Activated B cell treated with CpG ODN at 0.5 μM for 24 hours (primary cell): ENCODE measurements at regions not wholly inside any gene's neighbourhood (a gene's known extent, or its start where the extent isn't known, plus 50 kb on each side); places are given as distances from the start of the nearest gene placed in this dataset.

ENCODE experiments used
- ATAC-seq: fragments of 200-7000 bp; cut with Tn5 transposase; one replicate; pipeline ENCODE4 v1.10.0; 2021; ENCODE audit warnings: low read depth, mild to moderate bottlenecking, moderate library complexity
- CTCF ChIA-PET: fragments of 350-600 bp; sonication (Branson Sonifier 250); formaldehyde crosslinking; loops from one replicate; lab custom pipeline; 2021; ENCODE audit warnings: antibody characterized with exemption; lab: Charles Lee
- POLR2A ChIA-PET: fragments of 350-600 bp; sonication (Branson Sonifier 250); formaldehyde crosslinking; loops from one replicate; lab custom pipeline; 2021; ENCODE audit warnings: antibody characterized with exemption; lab: Charles Lee
- DNase-seq: peaks from one replicate; pipeline ENCODE4 v3.0.0; 2022
- H3K27ac Mint-ChIP-seq: one replicate; pipeline ENCODE4 v1.8.0; 2020; ENCODE audit warnings: mixed read lengths
- H3K27me3 Mint-ChIP-seq: one replicate; pipeline ENCODE4 v1.8.0; 2021; ENCODE audit warnings: mixed read lengths
- H3K36me3 Mint-ChIP-seq: one replicate; pipeline ENCODE4 v1.8.0; 2021; ENCODE audit warnings: low read depth, mixed read lengths
- H3K4me1 Mint-ChIP-seq: one replicate; pipeline ENCODE4 v1.8.0; 2021; ENCODE audit warnings: mixed read lengths
- H3K4me3 Mint-ChIP-seq: one replicate; pipeline ENCODE4 v1.8.0; 2020; ENCODE audit warnings: mild to moderate bottlenecking, mixed read lengths
- H3K9me3 Mint-ChIP-seq: one replicate; pipeline ENCODE4 v1.8.0; 2020; ENCODE audit warnings: mixed read lengths
- CTCF ChIP-seq: fragments of 200-600 bp; IDR thresholded peaks from one replicate; pipeline ENCODE4 v1.8.0; 2022; ENCODE audit warnings: antibody characterized with exemption, mild to moderate bottlenecking
- intact Hi-C: fragments of 100-400 bp; cut with micrococcal nuclease; formaldehyde crosslinking; loops from one replicate; pipeline ENCODE4 v1.15.1; 2024

DNA sequence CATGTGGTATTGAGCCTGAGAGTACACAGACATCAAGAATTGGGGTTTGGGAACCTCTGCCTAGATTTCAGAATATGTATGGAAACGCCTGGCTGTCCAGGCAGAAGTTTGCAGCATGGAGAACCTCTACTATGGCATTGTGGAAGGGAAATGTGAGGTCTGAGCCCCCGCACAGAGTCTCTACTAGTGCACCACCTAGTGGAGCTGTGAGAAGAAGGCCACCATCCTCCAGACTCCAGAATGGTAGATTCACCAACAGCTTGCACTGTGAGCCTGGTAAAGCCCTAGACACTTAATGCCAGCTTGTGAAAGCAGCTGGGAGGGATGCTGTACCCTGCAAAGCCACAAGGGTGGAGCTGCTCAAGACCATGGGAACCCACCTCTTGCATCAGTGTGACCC, 658.2 kb downstream of the HACE1 start:
- CTCF ChIA-PET: no interaction called here
- ATAC-seq: no peak

DNA sequence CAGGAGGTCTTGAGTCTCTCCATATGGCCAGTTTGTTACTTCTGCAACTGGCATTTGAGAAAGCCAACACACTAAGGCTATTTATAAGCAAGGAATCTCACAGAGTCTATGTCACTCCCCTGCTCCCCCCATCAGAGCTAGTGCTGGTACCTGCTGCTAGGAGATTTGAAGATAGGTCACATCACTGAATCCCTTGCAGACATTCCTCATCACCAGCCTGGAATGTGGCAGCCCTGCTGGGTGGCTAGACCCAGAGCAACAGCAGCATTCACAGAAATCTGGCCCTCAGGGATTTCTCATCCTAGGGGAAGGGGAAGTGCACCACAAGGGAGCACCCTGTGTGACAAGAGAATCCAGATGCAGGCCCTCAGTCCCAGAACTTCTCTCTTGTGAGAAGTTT, 672.1 kb downstream of the HACE1 start:
- TF ChIP-seq CTCF: no peak
- Mint-ChIP-seq H3K4me3 (no peak overlapping the region), H3K4me1 (no peaks in the 10 kb centered on the region), H3K27me3 (no peaks in the 10 kb centered on the region), H3K27ac (no peak overlapping the region), H3K36me3 (no peaks in the 10 kb centered on the region), H3K9me3 (peaks cover 7% of the 10 kb centered on the region)
- ATAC-seq (no peak), DNase-seq (no peak)
- POLR2A ChIA-PET: no interaction called here
- intact Hi-C loops: no loop called here
- CTCF ChIA-PET: no interaction called here

More for the DNA sequence above, 658.2 kb downstream of the HACE1 start:
- Mint-ChIP-seq H3K9me3 (peaks cover 12% of the 10 kb centered on the region), H3K36me3 (no peaks in the 10 kb centered on the region), H3K27me3 (no peaks in the 10 kb centered on the region), H3K4me3 (no peak overlapping the region), H3K27ac (no peak overlapping the region), H3K4me1 (no peaks in the 10 kb centered on the region)
- DNase-seq: no peak
- intact Hi-C loops: no loop called here
- no peak for TF ChIP-seq CTCF
- POLR2A ChIA-PET: no interaction called here

DNA sequence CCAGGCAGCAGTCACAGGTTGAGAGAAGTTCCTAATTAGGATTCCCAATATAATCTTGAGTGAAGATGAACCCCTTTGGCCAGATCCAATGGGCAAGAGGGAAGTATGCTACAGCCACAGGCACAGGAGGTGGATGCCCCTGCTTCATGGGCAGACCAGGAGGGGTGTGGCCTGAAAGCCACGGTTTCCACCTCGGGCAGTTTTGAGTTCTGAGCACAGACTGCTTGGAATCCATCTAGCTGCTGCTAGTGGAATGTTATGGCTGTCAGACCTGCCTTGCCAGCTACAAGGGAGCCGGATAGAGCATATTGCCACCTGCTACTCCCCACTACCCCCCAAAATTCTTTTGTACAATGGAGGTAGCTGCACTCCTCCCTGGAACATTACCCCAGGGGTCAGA, 672.9 kb downstream of the HACE1 start:
- Mint-ChIP-seq H3K27ac (no peak overlapping the region), H3K27me3 (no peaks in the 10 kb centered on the region), H3K4me1 (no peaks in the 10 kb centered on the region), H3K9me3 (peaks cover 7% of the 10 kb centered on the region), H3K36me3 (no peaks in the 10 kb centered on the region), H3K4me3 (no peak overlapping the region)
- no peak for TF ChIP-seq CTCF
- DNase-seq (no peak), ATAC-seq (no peak)
- CTCF ChIA-PET: no interaction called here
- intact Hi-C loops: no loop called here
- POLR2A ChIA-PET: no interaction called here

GRCh38 chr6:104183816-104184435, 675.8 kb downstream of the HACE1 start:
- ChIA-PET POLR2A (no interaction called here), CTCF (no interaction called here)
- H3K36me3 Mint-ChIP-seq: no peaks in the 10 kb centered on the region
- no peaks in the 10 kb centered on the region for H3K27me3 Mint-ChIP-seq
- no peak overlapping the region for H3K27ac Mint-ChIP-seq
- DNase-seq (no peak), ATAC-seq (no peak)
- no peak overlapping the region for H3K4me3 Mint-ChIP-seq
- TF ChIP-seq CTCF: no peak
- H3K9me3 Mint-ChIP-seq: peaks cover 4% of the 10 kb centered on the region
- H3K4me1 Mint-ChIP-seq: no peaks in the 10 kb centered on the region
- intact Hi-C loops: no loop called here

GRCh38 chr6:104182811-104183210, 676.9 kb downstream of the HACE1 start:
- intact Hi-C loops: no loop called here
- ChIA-PET POLR2A (no interaction called here), CTCF (no interaction called here)
- no peak for TF ChIP-seq CTCF
- DNase-seq (no peak), ATAC-seq (no peak)
- no peaks in the 10 kb centered on the region for H3K36me3 Mint-ChIP-seq
- H3K27ac Mint-ChIP-seq: no peak overlapping the region
- H3K4me3 Mint-ChIP-seq: no peak overlapping the region
- no peaks in the 10 kb centered on the region for H3K4me1 Mint-ChIP-seq
- H3K27me3 Mint-ChIP-seq: no peaks in the 10 kb centered on the region
- H3K9me3 Mint-ChIP-seq: peaks cover 4% of the 10 kb centered on the region
